GM19239 (cell line): ENCODE measurements at regions not wholly inside any gene's neighbourhood (a gene's known extent, or its start where the extent isn't known, plus 50 kb on each side); places are given as distances from the start of the nearest gene placed in this dataset.

ENCODE experiments used
- DNase-seq: peaks from one replicate; pipeline ENCODE4 v3.0.0; 2011; ENCODE audit warnings: low spot score; ENCODE audit not compliant: insufficient read length
- FAIRE-seq: peaks from 2 replicates; lab custom pipeline; 2011; peaks lifted over from hg19 to GRCh38; lab: Jason Lieb, UNC

GRCh38 chr3:83093222-83093572 lies 1331.8 kb upstream of the GBE1 start:
- DNase-seq, result no peak
- no peak for FAIRE-seq

- DNase-seq (no peak), FAIRE-seq (no peak)
Observed at GRCh38 chr3:83092521-83093221, 1331.2 kb upstream of the GBE1 start.

- FAIRE-seq (no peak), DNase-seq (no peak)
Observed at GRCh38 chr3:83076041-83076440, 1314.6 kb upstream of the GBE1 start.

GRCh38 chr3:83074485-83074884 lies 1313.0 kb upstream of the GBE1 start:
- DNase-seq (no peak), FAIRE-seq (no peak)

- FAIRE-seq, result no peak
Observed at GRCh38 chr3:83065851-83066460, 1304.5 kb upstream of the GBE1 start.

GRCh38 chr3:83063446-83063845 lies 1302.0 kb upstream of the GBE1 start:
- DNase-seq (no peak), FAIRE-seq (no peak)

More at GRCh38 chr3:83065851-83066460, 1304.5 kb upstream of the GBE1 start:
- no peak for DNase-seq

- no peak for DNase-seq
- no peak for FAIRE-seq
Observed at GRCh38 chr3:83048556-83048955, 1287.1 kb upstream of the GBE1 start.

- DNase-seq (no peak), FAIRE-seq (no peak)
Observed at GRCh38 chr3:83039422-83039821, 1278.0 kb upstream of the GBE1 start.

GRCh38 chr3:83035704-83036010 lies 1274.2 kb upstream of the GBE1 start:
- no peak for FAIRE-seq
- DNase-seq, result no peak

GRCh38 chr3:83034806-83035703 lies 1273.6 kb upstream of the GBE1 start:
- DNase-seq (no peak), FAIRE-seq (no peak)

GRCh38 chr3:83033133-83033532 lies 1271.7 kb upstream of the GBE1 start:
- no peak for FAIRE-seq

GRCh38 chr3:83023086-83023485 lies 1261.6 kb upstream of the GBE1 start:
- FAIRE-seq, result no peak
- no peak for DNase-seq

More at GRCh38 chr3:83033133-83033532, 1271.7 kb upstream of the GBE1 start:
- no peak for DNase-seq

GRCh38 chr3:83011481-83011880 lies 1250.0 kb upstream of the GBE1 start:
- DNase-seq (no peak), FAIRE-seq (no peak)

GRCh38 chr3:83003917-83004316 lies 1242.5 kb upstream of the GBE1 start:
- DNase-seq, result no peak
- no peak for FAIRE-seq

- FAIRE-seq (no peak), DNase-seq (no peak)
Observed at GRCh38 chr3:83002869-83003445, 1241.5 kb upstream of the GBE1 start.

GRCh38 chr3:82999777-83000176 lies 1238.3 kb upstream of the GBE1 start:
- no peak for DNase-seq
- FAIRE-seq, result no peak

GRCh38 chr3:82978368-82978767 lies 1216.9 kb upstream of the GBE1 start:
- FAIRE-seq (no peak), DNase-seq (no peak)

- FAIRE-seq (no peak), DNase-seq (no peak)
Observed at GRCh38 chr3:82977871-82978270, 1216.4 kb upstream of the GBE1 start.

- no peak for DNase-seq
- FAIRE-seq, result no peak
Observed at GRCh38 chr3:82973791-82974190, 1212.3 kb upstream of the GBE1 start.

GRCh38 chr3:82960379-82960778 lies 1198.9 kb upstream of the GBE1 start:
- FAIRE-seq, result no peak
- no peak for DNase-seq

GRCh38 chr3:82957696-82958095 lies 1196.3 kb upstream of the GBE1 start:
- FAIRE-seq, result no peak

More at GRCh38 chr3:82957696-82958095, 1196.3 kb upstream of the GBE1 start:
- DNase-seq, result no peak
